ENCODE measurements at regions not wholly inside any gene's neighbourhood (a gene's known extent, or its start where the extent isn't known, plus 50 kb on each side); places are given as distances from the start of the nearest gene placed in this dataset.

GRCh38 chr5:3391210-3391609, 204.4 kb upstream of the IRX1 start:
- Histone ChIP-seq H2AFZ (ENCODE audit: low read depth, low read length, poor library complexity, severe bottlenecking) (no peak overlapping the region), H3K4me2 (ENCODE audit: low read length) (no peak overlapping the region), H3K79me2 (ENCODE audit: insufficient read depth, low read length) (no peaks in the 10 kb centered on the region), H3K9me2 (ENCODE audit: insufficient read depth) (no peaks in the 10 kb centered on the region), H3K9ac (ENCODE audit: low read length) (no peak overlapping the region), H3K36me3 (ENCODE audit: control insufficient read depth in 1 of 2, insufficient read depth in 2 of 2, low read length in 2 of 2) (no peaks in the 10 kb centered on the region), H3K9me3 (ENCODE audit: control insufficient read depth in 1 of 2, insufficient read depth in 1 of 2, low read depth in 1 of 2, low read length in 2 of 2) (peaks cover 0 to 3% of the 10 kb centered on the region in 2 experiments; a peak in 2 of 4 replicates), H3K4me1 (ENCODE audit: control insufficient read depth in 1 of 2, insufficient read depth in 2 of 2, low read length in 2 of 2) (no peaks in the 10 kb centered on the region), H3K27ac (ENCODE audit: low read depth, low read length) (no peak overlapping the region), H4K20me1 (ENCODE audit: insufficient read depth) (no peaks in the 10 kb centered on the region), H3K27me3 (ENCODE audit: insufficient read depth, low read length) (no peaks in the 10 kb centered on the region), H3K4me3 (replicated peaks in 1 of 2; ENCODE audit: low read depth in 1 of 2, low read length in 2 of 2) (no peak overlapping the region)
- ChIA-PET POLR2A (no interaction called here), CTCF (no interaction called here), RAD21 (ENCODE audit: low non-redundant PET in 1 of 2, low total read pairs in 2 of 2, uncharacterized antibody in 2 of 2, unreplicated experiment in 2 of 2) (no interaction called here)
- ATAC-seq (no peak), DNase-seq (ENCODE audit: low read depth, low spot score) (no peak)
- BruUV-seq (replicated peaks), result no TSS peak
- no peak for TF ChIP-seq SP1 (IDR thresholded peaks at IDR 0.05; ENCODE audit: low read depth)
- TF ChIP-seq YY1 (IDR thresholded peaks at IDR 0.05; ENCODE audit: extremely low read depth, insufficient replicate concordance, low read depth, low read length), result no peak
- no peak for TF ChIP-seq SRF (IDR thresholded peaks at IDR 0.05; ENCODE audit: low read depth)
- TF ChIP-seq CBX3 (IDR thresholded peaks at IDR 0.05; ENCODE audit: low read depth), result no peak
- TF ChIP-seq TCF7L2 (IDR thresholded peaks at IDR 0.05; ENCODE audit: borderline replicate concordance, extremely low read depth, insufficient read depth, insufficient read length), result no peak
- no peak for TF ChIP-seq FOSL1 (IDR thresholded peaks at IDR 0.05; ENCODE audit: low read depth)
- no peak for TF ChIP-seq CTCF (IDR thresholded peaks at IDR 0.05 in 2 of 3, conservative IDR thresholded peaks at IDR 0.05 in 1 of 3; ENCODE audit: borderline replicate concordance in 1 of 3, insufficient read depth in 1 of 3, low read depth in 2 of 3, low read length in 2 of 3)
- TF ChIP-seq ZNF274 (IDR thresholded peaks at IDR 0.05; ENCODE audit: low read depth, low read length), result no peak
- TF ChIP-seq REST (IDR thresholded peaks at IDR 0.05; ENCODE audit: low read depth), result no peak
- no peak for TF ChIP-seq ATF3 (IDR thresholded peaks at IDR 0.05)
- no peak for TF ChIP-seq ZFX (IDR thresholded peaks at IDR 0.05)
- TF ChIP-seq ELF1 (IDR thresholded peaks at IDR 0.05; ENCODE audit: borderline replicate concordance, low read depth), result no peak
- intact Hi-C loops (cut with micrococcal nuclease), result no loop called here
